ENCODE measurements at regions not wholly inside any gene's neighbourhood (a gene's known extent, or its start where the extent isn't known, plus 50 kb on each side); places are given as distances from the start of the nearest gene placed in this dataset.

- TF ChIP-seq, protein P1, sequence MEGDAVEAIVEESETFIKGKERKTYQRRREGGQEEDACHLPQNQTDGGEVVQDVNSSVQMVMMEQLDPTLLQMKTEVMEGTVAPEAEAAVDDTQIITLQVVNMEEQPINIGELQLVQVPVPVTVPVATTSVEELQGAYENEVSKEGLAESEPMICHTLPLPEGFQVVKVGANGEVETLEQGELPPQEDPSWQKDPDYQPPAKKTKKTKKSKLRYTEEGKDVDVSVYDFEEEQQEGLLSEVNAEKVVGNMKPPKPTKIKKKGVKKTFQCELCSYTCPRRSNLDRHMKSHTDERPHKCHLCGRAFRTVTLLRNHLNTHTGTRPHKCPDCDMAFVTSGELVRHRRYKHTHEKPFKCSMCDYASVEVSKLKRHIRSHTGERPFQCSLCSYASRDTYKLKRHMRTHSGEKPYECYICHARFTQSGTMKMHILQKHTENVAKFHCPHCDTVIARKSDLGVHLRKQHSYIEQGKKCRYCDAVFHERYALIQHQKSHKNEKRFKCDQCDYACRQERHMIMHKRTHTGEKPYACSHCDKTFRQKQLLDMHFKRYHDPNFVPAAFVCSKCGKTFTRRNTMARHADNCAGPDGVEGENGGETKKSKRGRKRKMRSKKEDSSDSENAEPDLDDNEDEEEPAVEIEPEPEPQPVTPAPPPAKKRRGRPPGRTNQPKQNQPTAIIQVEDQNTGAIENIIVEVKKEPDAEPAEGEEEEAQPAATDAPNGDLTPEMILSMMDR (conservative IDR thresholded peaks at IDR 0.05 in 1 of 2, IDR thresholded peaks at IDR 0.05 in 1 of 2; ENCODE audit: low read depth in 1 of 2, low read length in 2 of 2), result no peak
- no peak for TF ChIP-seq EZH2 (IDR thresholded peaks at IDR 0.05; ENCODE audit: low read length, missing control alignments)
Measured at GRCh38 chrX:137432609-137433008, 133.3 kb upstream of the ZIC3 start.
